PC-3 (cell line): ENCODE measurements at regions not wholly inside any gene's neighbourhood (a gene's known extent, or its start where the extent isn't known, plus 50 kb on each side); places are given as distances from the start of the nearest gene placed in this dataset.

Experiments
- ATAC-seq: fragments of 200-7000 bp; cut with Tn5 transposase; 2 replicates; pipeline ENCODE4 v1.9.1; 2020; ENCODE audit warnings: mild to moderate bottlenecking, moderate library complexity
- BruUV-seq: library from RNA; stranded (reverse); fragments of 400-500 nt; replicated peaks from 2 replicates; lab custom pipeline; 2021; lab: Mats Ljungman, UMichigan
- CTCF ChIA-PET: fragments of 300-600 bp; sonication (Branson Sonifier 250); formaldehyde crosslinking; loops from one replicate; lab custom pipeline; 2022; ENCODE audit warnings: antibody characterized with exemption; lab: Charles Lee
- POLR2A ChIA-PET: fragments of 300-600 bp; sonication (Branson Sonifier 250); formaldehyde crosslinking; loops from one replicate; lab custom pipeline; 2022; ENCODE audit warnings: antibody characterized with exemption; ENCODE audit not compliant: unreplicated experiment; lab: Charles Lee
- DNase-seq: peaks from one replicate; pipeline ENCODE4 v3.0.0-alpha.2; 2015
- H2AFZ ChIP-seq: fragments of 300-600 bp; sonication (generic); 2 replicates; pipeline ENCODE4 v1.6.0; 2016; ENCODE audit warnings: antibody characterized with exemption, low read length
- H3F3A ChIP-seq: fragments of 300-600 bp; sonication (generic); one replicate; pipeline ENCODE4 v1.6.0; 2017; ENCODE audit warnings: antibody characterized with exemption, low read length, control low read depth, mild to moderate bottlenecking; ENCODE audit not compliant: unreplicated experiment
- H3K27ac ChIP-seq: fragments of 300-600 bp; sonication (generic); 2 replicates; pipeline ENCODE4 v1.5.1; 2016; ENCODE audit warnings: mild to moderate bottlenecking, low read length
- H3K27me3 ChIP-seq: fragments of 300-600 bp; sonication (generic); 2 replicates; pipeline ENCODE4 v1.6.1; 2016; ENCODE audit warnings: low read length, mixed read lengths
- H3K36me3 ChIP-seq: fragments of 300-600 bp; sonication (generic); 2 replicates; pipeline ENCODE4 v1.6.1; 2016; ENCODE audit warnings: low read depth, mixed run types, low read length, mixed read lengths
- H3K4me1 ChIP-seq: fragments of 300-600 bp; sonication (generic); 2 replicates; pipeline ENCODE4 v1.5.1; 2016; ENCODE audit warnings: low read length; ENCODE audit not compliant: insufficient read depth
- H3K4me2 ChIP-seq: fragments of 300-600 bp; sonication (generic); 2 replicates; pipeline ENCODE4 v1.6.0; 2016; ENCODE audit warnings: low read length
- H3K4me3 ChIP-seq: fragments of 300-600 bp; sonication (generic); 2 replicates; pipeline ENCODE4 v1.5.1; 2016; ENCODE audit warnings: mild to moderate bottlenecking, low read length, mixed read lengths
- H3K79me2 ChIP-seq: fragments of 300-600 bp; sonication (generic); 2 replicates; pipeline ENCODE4 v1.6.1; 2017; ENCODE audit warnings: low read length, mixed read lengths
- H3K9ac ChIP-seq: fragments of 300-600 bp; sonication (generic); 2 replicates; pipeline ENCODE4 v1.6.0; 2016; ENCODE audit warnings: mild to moderate bottlenecking, low read length
- H3K9me2 ChIP-seq: fragments of 300-600 bp; sonication (generic); replicated peaks from 2 replicates; pipeline ENCODE4 v1.6.1; 2016; ENCODE audit warnings: mixed run types, low read length, mixed read lengths
- H3K9me3 ChIP-seq: fragments of 300-600 bp; sonication (generic); 2 replicates; pipeline ENCODE4 v1.6.1; 2016; ENCODE audit warnings: low read length, mixed read lengths
- H4K20me1 ChIP-seq: fragments of 300-600 bp; sonication (generic); 2 replicates; pipeline ENCODE4 v1.6.1; 2016; ENCODE audit warnings: low read length, mixed read lengths
- EZH2 ChIP-seq: fragments of 300-600 bp; sonication (generic); IDR thresholded peaks from one replicate; pipeline ENCODE4 v1.6.1; 2017; ENCODE audit warnings: antibody characterized with exemption, mild to moderate bottlenecking, low read length; ENCODE audit not compliant: unreplicated experiment
- EZH2phosphoT487 ChIP-seq: fragments of 300-600 bp; sonication (generic); IDR thresholded peaks from 2 replicates; pipeline ENCODE4 v1.6.1; 2018; ENCODE audit warnings: mild to moderate bottlenecking, antibody characterized with exemption, low read length, borderline replicate concordance
- intact Hi-C: fragments of 100-400 bp; cut with micrococcal nuclease; formaldehyde crosslinking; loops from 2 replicates; pipeline ENCODE4 v1.9.0; 2023
- TF ChIP-seq, protein P1 (sequence below): fragments of 300-600 bp; sonication (generic); conservative IDR thresholded peaks from 2 replicates; pipeline ENCODE4 v1.5.1; 2017; ENCODE audit warnings: antibody characterized with exemption, low read depth, mild to moderate bottlenecking, low read length

DNA sequence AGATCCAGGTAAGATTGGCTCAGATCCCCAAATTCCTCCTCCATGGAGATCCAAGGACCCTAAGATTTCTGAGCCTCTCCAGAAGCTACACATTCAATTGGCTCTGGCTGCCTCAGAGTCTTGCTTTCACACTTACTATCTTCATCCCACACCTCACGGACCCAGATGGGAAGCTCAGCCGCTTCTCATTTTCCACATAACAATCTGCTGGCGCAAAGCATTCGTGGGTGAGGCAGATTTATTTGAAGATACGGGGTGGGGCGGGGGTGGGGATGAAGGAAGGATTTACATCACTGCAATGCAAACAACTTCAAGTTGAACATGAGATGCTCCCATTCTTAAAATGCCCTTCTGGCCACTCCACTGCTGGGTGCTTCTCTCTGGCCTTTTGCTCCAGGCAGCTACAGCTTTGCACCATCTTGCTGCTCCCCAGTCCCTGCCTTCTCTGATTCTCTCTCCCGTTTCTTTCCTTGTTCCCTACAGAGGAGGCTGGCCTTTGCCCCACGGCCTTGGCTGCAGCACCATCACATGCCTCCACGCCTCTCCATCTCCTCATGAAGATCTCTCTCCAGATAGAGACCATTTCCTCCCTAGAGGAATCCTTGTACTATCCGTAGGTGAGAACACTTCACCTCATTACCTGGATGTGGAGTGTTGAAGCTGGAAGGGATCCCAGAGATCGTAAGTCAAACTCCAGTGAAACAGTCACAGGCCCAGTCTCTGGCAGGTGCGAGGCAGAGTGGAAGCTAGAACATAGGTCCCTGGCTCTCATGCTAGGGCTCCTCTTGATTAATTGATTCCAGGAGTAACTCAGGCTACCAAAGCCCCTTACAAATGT is 175.9 kb downstream of the RPLP1 start:
- Histone ChIP-seq H3K4me3 (no peak overlapping the region), H3K27ac (no peak overlapping the region), H3F3A (no peaks in the 10 kb centered on the region), H3K27me3 (peaks cover 38% of the 10 kb centered on the region), H3K9me3 (no peaks in the 10 kb centered on the region), H4K20me1 (no peaks in the 10 kb centered on the region), H3K4me2 (no peak overlapping the region), H3K9ac (no peak overlapping the region), H3K36me3 (no peaks in the 10 kb centered on the region), H3K9me2 (no peaks in the 10 kb centered on the region), H3K79me2 (no peaks in the 10 kb centered on the region), H2AFZ (no peak overlapping the region), H3K4me1 (no peaks in the 10 kb centered on the region)
- ChIA-PET POLR2A (no interaction called here), CTCF (no interaction called here)
- ATAC-seq, result no peak
- DNase-seq, result no peak
- BruUV-seq, result no TSS peak
- no peak for TF ChIP-seq EZH2
- no peak for TF ChIP-seq EZH2phosphoT487
- TF ChIP-seq, protein P1, sequence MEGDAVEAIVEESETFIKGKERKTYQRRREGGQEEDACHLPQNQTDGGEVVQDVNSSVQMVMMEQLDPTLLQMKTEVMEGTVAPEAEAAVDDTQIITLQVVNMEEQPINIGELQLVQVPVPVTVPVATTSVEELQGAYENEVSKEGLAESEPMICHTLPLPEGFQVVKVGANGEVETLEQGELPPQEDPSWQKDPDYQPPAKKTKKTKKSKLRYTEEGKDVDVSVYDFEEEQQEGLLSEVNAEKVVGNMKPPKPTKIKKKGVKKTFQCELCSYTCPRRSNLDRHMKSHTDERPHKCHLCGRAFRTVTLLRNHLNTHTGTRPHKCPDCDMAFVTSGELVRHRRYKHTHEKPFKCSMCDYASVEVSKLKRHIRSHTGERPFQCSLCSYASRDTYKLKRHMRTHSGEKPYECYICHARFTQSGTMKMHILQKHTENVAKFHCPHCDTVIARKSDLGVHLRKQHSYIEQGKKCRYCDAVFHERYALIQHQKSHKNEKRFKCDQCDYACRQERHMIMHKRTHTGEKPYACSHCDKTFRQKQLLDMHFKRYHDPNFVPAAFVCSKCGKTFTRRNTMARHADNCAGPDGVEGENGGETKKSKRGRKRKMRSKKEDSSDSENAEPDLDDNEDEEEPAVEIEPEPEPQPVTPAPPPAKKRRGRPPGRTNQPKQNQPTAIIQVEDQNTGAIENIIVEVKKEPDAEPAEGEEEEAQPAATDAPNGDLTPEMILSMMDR, result no peak
- intact Hi-C loops, result no loop called here

DNA sequence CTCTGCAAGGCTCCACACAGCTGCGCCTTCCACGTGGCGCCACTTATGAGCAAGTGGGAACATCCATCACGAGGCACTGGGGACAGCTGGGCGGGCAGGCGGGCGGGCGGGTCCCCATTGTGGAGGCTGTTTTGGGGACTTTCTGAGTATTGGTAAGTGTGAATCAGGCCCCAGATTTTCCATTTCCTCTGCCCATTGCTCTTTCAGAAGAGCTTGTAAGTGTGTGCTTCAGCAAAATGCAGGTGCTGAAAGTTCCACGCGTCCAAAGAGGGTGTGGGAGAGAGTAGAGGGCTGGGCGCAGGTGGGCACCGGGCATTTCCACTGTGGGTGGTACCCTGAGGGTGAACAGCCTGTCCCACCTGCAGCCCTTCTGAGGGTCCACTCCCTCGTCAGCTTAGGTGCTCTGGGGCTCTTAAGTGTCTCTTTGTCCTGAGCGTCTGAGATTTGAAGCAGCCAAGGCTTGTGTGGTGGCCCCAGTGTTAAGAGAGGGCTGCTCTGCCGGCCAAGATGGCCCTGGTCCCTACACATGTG is 177.1 kb downstream of the RPLP1 start:
- no peaks in the 10 kb centered on the region for H3K36me3 ChIP-seq
- peaks cover 48% of the 10 kb centered on the region for H3K27me3 ChIP-seq
- no peaks in the 10 kb centered on the region for H4K20me1 ChIP-seq
- ATAC-seq (no peak), DNase-seq (no peak)
- CTCF ChIA-PET, result no interaction called here
- intact Hi-C loops, result no loop called here
- H3K4me1 ChIP-seq, result no peaks in the 10 kb centered on the region
- TF ChIP-seq EZH2phosphoT487 (no peak), EZH2 (no peak)
- TF ChIP-seq, protein P1, result no peak
- no peak overlapping the region for H2AFZ ChIP-seq
- no peak overlapping the region for H3K9ac ChIP-seq
- no peak overlapping the region for H3K27ac ChIP-seq
- no peaks in the 10 kb centered on the region for H3K9me2 ChIP-seq
- H3K4me3 ChIP-seq, result no peak overlapping the region
- no peaks in the 10 kb centered on the region for H3K9me3 ChIP-seq
- H3K79me2 ChIP-seq, result no peaks in the 10 kb centered on the region
- POLR2A ChIA-PET, result no interaction called here
- no TSS peak for BruUV-seq
- no peak overlapping the region for H3K4me2 ChIP-seq
- no peaks in the 10 kb centered on the region for H3F3A ChIP-seq

- Histone ChIP-seq H3K27me3 (peaks cover 58% of the 10 kb centered on the region), H3K9me2 (no peaks in the 10 kb centered on the region), H3F3A (no peaks in the 10 kb centered on the region), H3K27ac (no peak overlapping the region), H3K4me3 (no peak overlapping the region), H2AFZ (no peak overlapping the region), H4K20me1 (no peaks in the 10 kb centered on the region), H3K79me2 (no peaks in the 10 kb centered on the region), H3K4me2 (no peak overlapping the region), H3K4me1 (no peaks in the 10 kb centered on the region), H3K9ac (no peak overlapping the region), H3K36me3 (no peaks in the 10 kb centered on the region), H3K9me3 (no peaks in the 10 kb centered on the region)
- ChIA-PET CTCF (no interaction called here), POLR2A (no interaction called here)
- no peak for TF ChIP-seq EZH2phosphoT487
- TF ChIP-seq EZH2, result no peak
- TF ChIP-seq, protein P1, result no peak
- intact Hi-C loops, result no loop called here
- DNase-seq (no peak), ATAC-seq (no peak)
- no TSS peak for BruUV-seq
Measured at GRCh38 chr15:69631005-69631404, 178.4 kb downstream of the RPLP1 start.
